ENCODE measurements at regions not wholly inside any gene's neighbourhood (a gene's known extent, or its start where the extent isn't known, plus 50 kb on each side); places are given as distances from the start of the nearest gene placed in this dataset.

DNA sequence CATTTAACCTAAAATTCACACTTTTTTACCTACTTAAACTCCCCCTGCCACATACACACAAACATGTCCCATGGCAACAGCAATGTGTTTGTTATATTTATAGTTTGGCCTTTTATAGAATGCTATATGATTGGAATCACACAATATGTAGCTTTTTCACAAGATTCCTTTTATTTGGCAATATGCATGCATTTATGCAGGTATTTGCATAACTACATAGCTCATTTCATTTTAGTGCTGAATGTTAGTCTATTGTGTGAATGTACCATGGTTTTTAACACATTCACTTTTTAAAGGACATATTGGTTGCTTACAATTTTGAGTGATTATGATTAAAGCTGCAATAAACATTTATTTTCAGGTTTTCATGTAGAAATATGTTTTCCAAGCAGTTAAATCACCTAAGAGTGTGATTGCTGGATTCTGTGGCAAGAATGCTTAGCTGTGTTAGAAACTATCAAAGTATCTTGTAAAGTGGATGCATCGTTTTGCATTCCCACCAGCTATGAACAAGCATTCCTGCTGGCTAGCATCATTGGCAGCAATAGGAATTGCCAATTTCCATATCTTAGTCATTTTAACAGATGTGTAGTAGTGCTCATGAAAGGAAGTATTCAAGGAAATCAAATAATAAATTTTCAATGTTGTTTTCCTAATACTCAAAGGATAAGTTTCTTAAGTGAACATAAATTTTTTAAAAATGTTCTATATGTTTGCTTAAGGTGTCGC lies 557.0 kb downstream of the SLITRK1 start:
- Mint-ChIP-seq H3K27ac (no peak overlapping the region), H3K9me3 (peaks cover 15% of the 10 kb centered on the region), H3K4me3 (no peak overlapping the region), H3K27me3 (no peaks in the 10 kb centered on the region), H3K4me1 (no peaks in the 10 kb centered on the region), H3K36me3 (no peaks in the 10 kb centered on the region)
- ATAC-seq: no peak

GRCh38 chr13:83311886-83312577 lies 570.2 kb downstream of the SLITRK1 start:
- no peaks in the 10 kb centered on the region for H3K36me3 Mint-ChIP-seq
- no peak for ATAC-seq
- no peaks in the 10 kb centered on the region for H3K4me1 Mint-ChIP-seq
- H3K4me3 Mint-ChIP-seq: no peak overlapping the region
- H3K27ac Mint-ChIP-seq: no peak overlapping the region
- no peaks in the 10 kb centered on the region for H3K27me3 Mint-ChIP-seq
- H3K9me3 Mint-ChIP-seq: no peaks in the 10 kb centered on the region

GRCh38 chr13:83298617-83299016 lies 583.7 kb downstream of the SLITRK1 start:
- no peak for ATAC-seq
- no peaks in the 10 kb centered on the region for H3K27me3 Mint-ChIP-seq
- H3K9me3 Mint-ChIP-seq: peaks cover 7% of the 10 kb centered on the region
- no peaks in the 10 kb centered on the region for H3K4me1 Mint-ChIP-seq
- no peaks in the 10 kb centered on the region for H3K36me3 Mint-ChIP-seq
- no peak overlapping the region for H3K4me3 Mint-ChIP-seq
- H3K27ac Mint-ChIP-seq: no peak overlapping the region

DNA sequence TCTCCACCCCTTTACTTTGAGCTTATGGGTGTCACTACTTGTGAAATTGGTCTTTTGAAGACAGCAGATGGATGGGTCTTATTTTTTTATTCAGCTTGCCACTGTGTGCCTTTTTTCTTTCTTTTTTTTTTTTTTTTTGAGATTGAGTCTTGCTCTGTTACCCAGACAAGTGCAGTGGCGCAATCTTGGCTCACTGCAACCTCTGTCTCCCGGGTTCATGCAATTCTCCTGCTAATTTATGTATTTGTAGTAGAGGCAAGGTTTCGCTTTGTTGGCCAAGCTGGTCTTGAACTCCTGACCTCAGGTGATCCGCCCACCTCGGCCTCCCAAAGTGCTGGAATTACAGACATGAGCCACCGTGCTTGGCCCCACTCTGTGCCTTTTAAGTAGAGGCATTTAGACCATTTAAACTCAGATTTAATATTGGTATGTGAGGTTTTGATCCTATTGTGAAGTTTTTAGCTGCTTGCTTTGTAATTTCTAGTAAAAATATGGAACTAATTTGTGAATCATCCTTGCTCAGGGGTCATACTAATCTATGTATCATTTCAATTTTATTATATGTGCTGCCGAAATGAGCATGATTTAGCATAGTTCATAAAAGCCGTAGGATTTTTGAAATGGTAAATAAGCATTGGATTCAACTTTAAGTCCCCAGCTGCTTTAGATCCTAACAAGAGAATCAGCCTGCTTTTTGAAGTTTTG lies 584.5 kb downstream of the SLITRK1 start:
- no peak overlapping the region for H3K27ac Mint-ChIP-seq
- H3K4me1 Mint-ChIP-seq: no peaks in the 10 kb centered on the region
- H3K36me3 Mint-ChIP-seq: no peaks in the 10 kb centered on the region
- peaks cover 7% of the 10 kb centered on the region for H3K9me3 Mint-ChIP-seq
- no peak for ATAC-seq
- no peaks in the 10 kb centered on the region for H3K27me3 Mint-ChIP-seq
- H3K4me3 Mint-ChIP-seq: no peak overlapping the region

GRCh38 chr13:83295686-83296085 lies 586.6 kb downstream of the SLITRK1 start:
- no peak overlapping the region for H3K27ac Mint-ChIP-seq
- H3K27me3 Mint-ChIP-seq: no peaks in the 10 kb centered on the region
- ATAC-seq: no peak
- H3K36me3 Mint-ChIP-seq: no peaks in the 10 kb centered on the region
- no peaks in the 10 kb centered on the region for H3K4me1 Mint-ChIP-seq
- no peak overlapping the region for H3K4me3 Mint-ChIP-seq
- H3K9me3 Mint-ChIP-seq: peaks cover 7% of the 10 kb centered on the region

- no peaks in the 10 kb centered on the region for H3K4me1 Mint-ChIP-seq
- no peak overlapping the region for H3K27ac Mint-ChIP-seq
- H3K9me3 Mint-ChIP-seq: peaks cover 3% of the 10 kb centered on the region
- no peaks in the 10 kb centered on the region for H3K27me3 Mint-ChIP-seq
- no peak for ATAC-seq
- H3K4me3 Mint-ChIP-seq: no peak overlapping the region
- no peaks in the 10 kb centered on the region for H3K36me3 Mint-ChIP-seq
Observed at GRCh38 chr13:83286737-83287136, 595.5 kb downstream of the SLITRK1 start.

DNA sequence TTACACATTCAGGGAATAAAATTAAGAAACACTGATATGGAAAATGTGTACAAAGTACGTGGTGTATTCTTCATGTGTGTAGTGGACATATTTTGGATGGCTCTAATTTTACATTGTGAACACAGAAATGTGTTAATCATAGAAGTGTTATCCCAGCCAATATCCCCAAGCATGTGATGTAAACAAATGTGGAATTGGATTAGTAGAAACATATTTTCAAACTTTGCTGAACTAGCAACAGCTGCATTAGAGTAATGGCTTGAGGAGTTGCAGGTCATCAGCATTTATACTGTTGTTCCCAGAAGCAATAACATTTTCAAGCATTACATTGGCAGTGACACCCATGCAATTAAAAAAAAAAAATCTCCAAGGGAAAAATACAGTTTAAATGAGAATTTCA lies 600.6 kb downstream of the SLITRK1 start:
- Mint-ChIP-seq H3K27me3 (no peaks in the 10 kb centered on the region), H3K27ac (no peak overlapping the region), H3K36me3 (no peaks in the 10 kb centered on the region), H3K4me1 (no peaks in the 10 kb centered on the region), H3K9me3 (peaks cover 3% of the 10 kb centered on the region), H3K4me3 (no peak overlapping the region)
- no peak for ATAC-seq

DNA sequence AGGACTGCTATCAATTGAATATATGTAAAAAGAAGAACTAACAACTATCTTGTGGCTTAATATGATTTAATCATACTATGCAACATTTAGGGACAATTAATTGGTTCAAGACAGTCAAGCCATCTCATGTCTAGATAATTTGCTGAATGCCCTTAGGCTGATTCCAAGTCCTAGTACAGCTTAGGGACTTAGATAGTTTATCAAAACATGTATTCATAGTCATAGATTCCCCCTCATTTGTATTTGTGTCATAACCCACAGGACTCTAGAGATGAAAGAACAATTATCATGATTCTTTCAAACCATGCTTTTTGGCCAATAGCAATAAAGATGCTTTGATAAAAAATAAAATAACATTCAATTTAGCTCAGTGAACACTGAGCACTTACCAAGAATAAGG lies 607.6 kb downstream of the SLITRK1 start:
- H3K4me1 Mint-ChIP-seq: no peaks in the 10 kb centered on the region
- no peak overlapping the region for H3K27ac Mint-ChIP-seq
- H3K4me3 Mint-ChIP-seq: no peak overlapping the region
- H3K9me3 Mint-ChIP-seq: peaks cover 3% of the 10 kb centered on the region
- H3K27me3 Mint-ChIP-seq: no peaks in the 10 kb centered on the region
- H3K36me3 Mint-ChIP-seq: no peaks in the 10 kb centered on the region
- ATAC-seq: no peak

GRCh38 chr13:83272652-83273240 lies 609.5 kb downstream of the SLITRK1 start:
- Mint-ChIP-seq H3K27me3 (no peaks in the 10 kb centered on the region), H3K27ac (no peak overlapping the region), H3K9me3 (peaks cover 3% of the 10 kb centered on the region), H3K4me3 (no peak overlapping the region), H3K4me1 (no peaks in the 10 kb centered on the region), H3K36me3 (no peaks in the 10 kb centered on the region)
- ATAC-seq: no peak

DNA sequence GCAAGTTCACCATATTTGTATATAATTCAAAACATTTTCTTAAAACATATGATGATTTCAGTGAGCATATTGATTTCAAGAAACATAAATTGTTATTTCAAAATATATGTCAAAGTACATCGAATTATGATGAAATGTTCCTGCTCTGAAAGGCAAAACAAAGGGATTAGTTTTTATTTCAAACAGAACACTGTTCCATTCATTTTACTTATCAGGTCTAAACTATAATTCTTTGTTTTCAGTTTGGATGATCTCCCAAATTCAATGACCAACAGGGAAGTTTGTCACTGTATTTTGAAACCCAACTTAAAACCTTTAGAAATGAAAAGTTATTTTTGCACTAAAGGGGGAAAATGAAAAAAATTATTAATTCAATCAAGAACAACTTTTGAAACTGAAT lies 610.2 kb downstream of the SLITRK1 start:
- H3K27me3 Mint-ChIP-seq: no peaks in the 10 kb centered on the region
- no peak overlapping the region for H3K27ac Mint-ChIP-seq
- no peaks in the 10 kb centered on the region for H3K4me1 Mint-ChIP-seq
- H3K9me3 Mint-ChIP-seq: peaks cover 3% of the 10 kb centered on the region
- no peak for ATAC-seq
- H3K36me3 Mint-ChIP-seq: no peaks in the 10 kb centered on the region
- no peak overlapping the region for H3K4me3 Mint-ChIP-seq

GRCh38 chr13:83265279-83265678 lies 617.0 kb downstream of the SLITRK1 start:
- H3K36me3 Mint-ChIP-seq: no peaks in the 10 kb centered on the region
- H3K27ac Mint-ChIP-seq: no peak overlapping the region
- no peak overlapping the region for H3K4me3 Mint-ChIP-seq
- H3K27me3 Mint-ChIP-seq: no peaks in the 10 kb centered on the region
- H3K4me1 Mint-ChIP-seq: no peaks in the 10 kb centered on the region
- H3K9me3 Mint-ChIP-seq: peaks cover 14% of the 10 kb centered on the region
- ATAC-seq: no peak

GRCh38 chr13:83248751-83249150 lies 633.5 kb downstream of the SLITRK1 start:
- no peaks in the 10 kb centered on the region for H3K27me3 Mint-ChIP-seq
- H3K9me3 Mint-ChIP-seq: peaks cover 5% of the 10 kb centered on the region
- H3K4me1 Mint-ChIP-seq: no peaks in the 10 kb centered on the region
- no peaks in the 10 kb centered on the region for H3K36me3 Mint-ChIP-seq
- no peak overlapping the region for H3K4me3 Mint-ChIP-seq
- no peak for ATAC-seq
- H3K27ac Mint-ChIP-seq: no peak overlapping the region

DNA sequence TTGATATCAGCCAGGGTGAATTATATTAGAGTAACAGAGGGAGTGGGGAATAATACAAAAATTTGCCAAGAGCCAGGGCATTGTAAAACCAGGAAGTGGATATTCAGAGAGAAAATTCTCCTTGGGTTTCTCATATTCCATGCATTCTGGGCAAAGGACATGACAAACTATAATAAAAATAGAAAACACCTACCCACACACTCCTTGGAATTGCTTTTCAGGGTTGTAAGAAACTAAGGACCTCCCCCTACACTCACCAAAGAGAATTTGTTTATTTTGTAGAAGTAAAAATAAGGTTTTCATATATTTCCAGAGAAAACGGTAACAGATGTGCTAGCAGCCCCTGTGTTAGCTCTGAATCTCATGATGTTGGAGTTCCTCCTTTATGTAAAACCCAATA lies 649.6 kb downstream of the SLITRK1 start:
- H3K9me3 Mint-ChIP-seq: peaks cover 4% of the 10 kb centered on the region
- no peaks in the 10 kb centered on the region for H3K27me3 Mint-ChIP-seq
- H3K4me3 Mint-ChIP-seq: no peak overlapping the region
- no peaks in the 10 kb centered on the region for H3K36me3 Mint-ChIP-seq
- no peak overlapping the region for H3K27ac Mint-ChIP-seq
- H3K4me1 Mint-ChIP-seq: no peaks in the 10 kb centered on the region
- no peak for ATAC-seq

DNA sequence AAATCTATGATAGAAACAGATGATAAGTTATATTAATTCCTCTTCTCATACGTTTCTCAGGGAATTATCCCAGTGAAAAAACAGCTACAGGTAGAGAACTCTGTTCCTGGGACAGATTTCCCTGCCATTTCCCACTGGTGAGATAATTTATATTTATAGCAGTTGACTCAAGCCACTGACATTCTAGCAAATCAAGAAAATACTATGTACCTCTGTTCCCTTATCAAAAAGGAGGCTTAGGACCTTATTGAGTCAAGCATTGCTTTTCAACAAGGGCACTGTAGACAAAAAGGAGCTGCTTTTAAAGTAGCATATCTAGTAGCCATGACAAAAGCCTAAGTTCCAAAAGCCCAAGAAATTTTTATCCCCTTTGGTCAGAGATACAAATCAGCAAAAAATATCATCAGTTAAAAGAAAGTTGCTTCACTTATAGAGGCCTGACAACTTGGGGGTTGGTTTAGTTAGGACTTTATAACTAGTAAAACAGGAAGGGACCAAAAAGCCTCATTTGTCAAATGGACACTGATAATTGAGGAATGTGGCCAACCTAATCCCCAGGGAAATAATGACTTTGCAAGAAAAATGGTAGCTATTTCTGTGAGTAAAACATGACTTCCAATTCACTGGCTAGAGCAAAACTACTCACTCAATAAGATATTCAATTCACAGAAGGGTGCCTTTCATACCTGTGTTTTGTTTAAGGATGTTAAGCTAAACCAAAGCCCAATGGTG lies 652.5 kb downstream of the SLITRK1 start:
- Mint-ChIP-seq H3K9me3 (no peaks in the 10 kb centered on the region), H3K4me1 (no peaks in the 10 kb centered on the region), H3K27ac (no peak overlapping the region), H3K4me3 (no peak overlapping the region), H3K27me3 (no peaks in the 10 kb centered on the region), H3K36me3 (no peaks in the 10 kb centered on the region)
- ATAC-seq: no peak

GRCh38 chr13:83223546-83223945 lies 658.7 kb downstream of the SLITRK1 start:
- no peaks in the 10 kb centered on the region for H3K4me1 Mint-ChIP-seq
- no peak overlapping the region for H3K4me3 Mint-ChIP-seq
- no peaks in the 10 kb centered on the region for H3K27me3 Mint-ChIP-seq
- peaks cover 3% of the 10 kb centered on the region for H3K9me3 Mint-ChIP-seq
- ATAC-seq: no peak
- no peaks in the 10 kb centered on the region for H3K36me3 Mint-ChIP-seq
- H3K27ac Mint-ChIP-seq: no peak overlapping the region
